Activated T-helper 1 cell treated with anti-CD3 and anti-CD28 coated beads, Interleukin-12 subunit alpha, Interleukin-12 subunit beta, Interleukin-2, Interleukin-4 antibody, amounts not matched to agents 30 ng/mL and 10 ng/mL and 1 ng/mL, durations not matched to agents 14 hours and 24 hours and 36 hours (primary cell): ENCODE measurements at regions not wholly inside any gene's neighbourhood (a gene's known extent, or its start where the extent isn't known, plus 50 kb on each side); places are given as distances from the start of the nearest gene placed in this dataset.

Experiments
- DNase-seq: peaks from one replicate; pipeline ENCODE4 v3.0.0; 2021; ENCODE audit warnings: low spot score
- H3K27ac Mint-ChIP-seq: one replicate; pipeline ENCODE4 v1.8.0; 2021; ENCODE audit warnings: mild to moderate bottlenecking, mixed read lengths
- H3K27me3 Mint-ChIP-seq: one replicate; pipeline ENCODE4 v1.8.0; 2022; ENCODE audit warnings: mild to moderate bottlenecking, moderate library complexity, mixed read lengths; ENCODE audit not compliant: insufficient read depth
- H3K36me3 Mint-ChIP-seq: one replicate; pipeline ENCODE4 v1.8.0; 2021; ENCODE audit warnings: low read depth, mixed read lengths
- H3K4me1 Mint-ChIP-seq: one replicate; pipeline ENCODE4 v1.8.0; 2021; ENCODE audit warnings: low read depth, mixed read lengths
- H3K4me3 Mint-ChIP-seq: one replicate; pipeline ENCODE4 v1.8.0; 2021; ENCODE audit warnings: mild to moderate bottlenecking, moderate library complexity, mixed read lengths
- H3K9me3 Mint-ChIP-seq: one replicate; pipeline ENCODE4 v1.8.0; 2021; ENCODE audit warnings: mixed read lengths
- intact Hi-C: fragments of 100-400 bp; cut with micrococcal nuclease; formaldehyde crosslinking; loops from one replicate; pipeline ENCODE4 v1.15.1; 2024

GRCh38 chr18:21928925-21929324 lies 188.3 kb downstream of the MIB1 start:
- no peak for DNase-seq
- Mint-ChIP-seq H3K27me3 (no peaks in the 10 kb centered on the region), H3K27ac (no peak overlapping the region), H3K4me3 (no peak overlapping the region), H3K36me3 (no peaks in the 10 kb centered on the region), H3K4me1 (no peaks in the 10 kb centered on the region), H3K9me3 (no peaks in the 10 kb centered on the region)
- intact Hi-C loops: no loop called here

- H3K27ac Mint-ChIP-seq: no peak overlapping the region
- no peak overlapping the region for H3K4me3 Mint-ChIP-seq
- intact Hi-C loops: no loop called here
- no peak for DNase-seq
- no peaks in the 10 kb centered on the region for H3K9me3 Mint-ChIP-seq
- no peaks in the 10 kb centered on the region for H3K4me1 Mint-ChIP-seq
- no peaks in the 10 kb centered on the region for H3K27me3 Mint-ChIP-seq
- no peaks in the 10 kb centered on the region for H3K36me3 Mint-ChIP-seq
Observed at GRCh38 chr18:21930177-21930576, 189.6 kb downstream of the MIB1 start.

GRCh38 chr18:21933931-21934765 lies 193.6 kb downstream of the MIB1 start:
- Mint-ChIP-seq H3K36me3 (no peaks in the 10 kb centered on the region), H3K9me3 (no peaks in the 10 kb centered on the region), H3K27ac (no peak overlapping the region), H3K4me3 (no peak overlapping the region), H3K27me3 (no peaks in the 10 kb centered on the region), H3K4me1 (no peaks in the 10 kb centered on the region)
- DNase-seq: no peak
- intact Hi-C loops: no loop called here

- no peaks in the 10 kb centered on the region for H3K36me3 Mint-ChIP-seq
- no peak for DNase-seq
- H3K4me3 Mint-ChIP-seq: no peak overlapping the region
- no peaks in the 10 kb centered on the region for H3K9me3 Mint-ChIP-seq
- no peaks in the 10 kb centered on the region for H3K27me3 Mint-ChIP-seq
- H3K27ac Mint-ChIP-seq: no peak overlapping the region
- intact Hi-C loops: no loop called here
- H3K4me1 Mint-ChIP-seq: no peaks in the 10 kb centered on the region
Observed at GRCh38 chr18:21934766-21935015, 194.1 kb downstream of the MIB1 start.

- no peaks in the 10 kb centered on the region for H3K4me1 Mint-ChIP-seq
- no peak overlapping the region for H3K27ac Mint-ChIP-seq
- no peaks in the 10 kb centered on the region for H3K9me3 Mint-ChIP-seq
- no peaks in the 10 kb centered on the region for H3K27me3 Mint-ChIP-seq
- no peaks in the 10 kb centered on the region for H3K36me3 Mint-ChIP-seq
- intact Hi-C loops: no loop called here
- no peak for DNase-seq
- H3K4me3 Mint-ChIP-seq: no peak overlapping the region
Observed at GRCh38 chr18:21943456-21943855, 202.9 kb downstream of the MIB1 start.

GRCh38 chr18:21949326-21950015 lies 208.9 kb downstream of the MIB1 start:
- Mint-ChIP-seq H3K36me3 (no peaks in the 10 kb centered on the region), H3K9me3 (no peaks in the 10 kb centered on the region), H3K4me1 (no peaks in the 10 kb centered on the region), H3K27me3 (peaks cover 8% of the 10 kb centered on the region), H3K4me3 (no peak overlapping the region), H3K27ac (no peak overlapping the region)
- intact Hi-C loops: no loop called here
- no peak for DNase-seq

GRCh38 chr18:21955757-21956652 lies 213.4 kb upstream of the GATA6 start:
- H3K4me1 Mint-ChIP-seq: no peaks in the 10 kb centered on the region
- intact Hi-C loops: loop anchor here (1.0 kb wide), 4 partner anchors 59 to 761 kb away; no protein-coding TSS in a partner anchor
- no peaks in the 10 kb centered on the region for H3K36me3 Mint-ChIP-seq
- no peak overlapping the region for H3K4me3 Mint-ChIP-seq
- no peak overlapping the region for H3K27ac Mint-ChIP-seq
- DNase-seq: peak; percentile 59
- H3K27me3 Mint-ChIP-seq: peaks cover 13% of the 10 kb centered on the region
- no peaks in the 10 kb centered on the region for H3K9me3 Mint-ChIP-seq

- intact Hi-C loops: no loop called here
- Mint-ChIP-seq H3K36me3 (no peaks in the 10 kb centered on the region), H3K27me3 (peaks cover 13% of the 10 kb centered on the region), H3K4me3 (no peak overlapping the region), H3K27ac (no peak overlapping the region), H3K9me3 (no peaks in the 10 kb centered on the region), H3K4me1 (no peaks in the 10 kb centered on the region)
- no peak for DNase-seq
Observed at GRCh38 chr18:21958263-21958662, 211.1 kb upstream of the GATA6 start.

GRCh38 chr18:21958707-21959450 lies 210.5 kb upstream of the GATA6 start:
- Mint-ChIP-seq H3K36me3 (no peaks in the 10 kb centered on the region), H3K9me3 (no peaks in the 10 kb centered on the region), H3K4me1 (no peaks in the 10 kb centered on the region), H3K4me3 (no peak overlapping the region), H3K27ac (no peak overlapping the region), H3K27me3 (peaks cover 9% of the 10 kb centered on the region)
- DNase-seq: no peak
- intact Hi-C loops: no loop called here

- DNase-seq: no peak
- no peak overlapping the region for H3K4me3 Mint-ChIP-seq
- no peak overlapping the region for H3K27ac Mint-ChIP-seq
- H3K9me3 Mint-ChIP-seq: no peaks in the 10 kb centered on the region
- no peaks in the 10 kb centered on the region for H3K4me1 Mint-ChIP-seq
- peaks cover 7% of the 10 kb centered on the region for H3K27me3 Mint-ChIP-seq
- intact Hi-C loops: no loop called here
- H3K36me3 Mint-ChIP-seq: no peaks in the 10 kb centered on the region
Observed at GRCh38 chr18:21960189-21960588, 209.2 kb upstream of the GATA6 start.

GRCh38 chr18:21963336-21963735 lies 206.1 kb upstream of the GATA6 start:
- Mint-ChIP-seq H3K4me3 (no peak overlapping the region), H3K27ac (no peak overlapping the region), H3K4me1 (no peaks in the 10 kb centered on the region), H3K36me3 (no peaks in the 10 kb centered on the region), H3K9me3 (no peaks in the 10 kb centered on the region), H3K27me3 (peaks cover 2% of the 10 kb centered on the region)
- intact Hi-C loops: no loop called here
- no peak for DNase-seq

- Mint-ChIP-seq H3K36me3 (no peaks in the 10 kb centered on the region), H3K9me3 (no peaks in the 10 kb centered on the region), H3K27me3 (peaks cover 2% of the 10 kb centered on the region), H3K4me3 (no peak overlapping the region), H3K27ac (no peak overlapping the region), H3K4me1 (no peaks in the 10 kb centered on the region)
- intact Hi-C loops: no loop called here
- no peak for DNase-seq
Observed at GRCh38 chr18:21968338-21968737, 201.1 kb upstream of the GATA6 start.
